BJ (cell line): ENCODE measurements at regions not wholly inside any gene's neighbourhood (a gene's known extent, or its start where the extent isn't known, plus 50 kb on each side); places are given as distances from the start of the nearest gene placed in this dataset.

ENCODE experiments used
- CTCF ChIA-PET: fragments of 350-600 bp; formaldehyde crosslinking; extraction: SDS; loops from one replicate; lab custom pipeline; 2021; ENCODE audit warnings: antibody characterized with exemption, inconsistent platforms; lab: Yijun Ruan, JAX
- POLR2A ChIA-PET: fragments of 300-600 bp; sonication (Branson Sonifier 250); formaldehyde crosslinking; extraction: SDS; loops from one replicate; lab custom pipeline; 2021; ENCODE audit warnings: antibody characterized with exemption; lab: Charles Lee
- DNase-seq: peaks from one replicate; pipeline ENCODE4 v3.0.0-alpha.2; 2011; ENCODE audit warnings: low read depth
- H3K27me3 ChIP-seq: 2 replicates; pipeline ENCODE4 v1.6.0; 2011; ENCODE audit warnings: low read length; ENCODE audit not compliant: control insufficient read depth, insufficient read depth
- H3K36me3 ChIP-seq: 2 replicates; pipeline ENCODE4 v1.5.1; 2011; ENCODE audit warnings: low read length; ENCODE audit not compliant: control insufficient read depth, insufficient read depth
- H3K4me3 ChIP-seq: 2 replicates; pipeline ENCODE4 v1.5.1; 2011; ENCODE audit warnings: low read depth, mild to moderate bottlenecking, control low read depth, low read length
- CTCF ChIP-seq: IDR thresholded peaks from 2 replicates; pipeline ENCODE4 v1.5.1; 2011; ENCODE audit warnings: low read depth, mild to moderate bottlenecking, control low read depth, inconsistent platforms, low read length, moderate library complexity; ENCODE audit not compliant: insufficient read depth

GRCh38 chr5:81899123-81899522 is 72.7 kb upstream of the ATG10 start:
- Histone ChIP-seq H3K36me3 (no peaks in the 10 kb centered on the region), H3K4me3 (no peak overlapping the region), H3K27me3 (no peaks in the 10 kb centered on the region)
- DNase-seq = no peak
- CTCF ChIA-PET = no interaction called here
- POLR2A ChIA-PET = no interaction called here
- TF ChIP-seq CTCF = no peak

- POLR2A ChIA-PET = no interaction called here
- H3K27me3 ChIP-seq = no peaks in the 10 kb centered on the region
- H3K4me3 ChIP-seq = no peak overlapping the region
- no peaks in the 10 kb centered on the region for H3K36me3 ChIP-seq
- TF ChIP-seq CTCF = no peak
- DNase-seq = no peak
- CTCF ChIA-PET = no interaction called here
These were observed 73.4 kb upstream of the ATG10 start for GRCh38 chr5:81898403-81898802.

- DNase-seq = no peak
- TF ChIP-seq CTCF = no peak
- H3K4me3 ChIP-seq = no peak overlapping the region
- H3K36me3 ChIP-seq = no peaks in the 10 kb centered on the region
- POLR2A ChIA-PET = no interaction called here
- CTCF ChIA-PET = no interaction called here
- H3K27me3 ChIP-seq = no peaks in the 10 kb centered on the region
These were observed 75.1 kb upstream of the ATG10 start for GRCh38 chr5:81896764-81897163.

GRCh38 chr5:81895307-81895706 is 76.5 kb upstream of the ATG10 start:
- ChIA-PET POLR2A (no interaction called here), CTCF (interaction anchor here (0.9 kb wide), 1 partner anchor 16 kb away, joined by 4 read pairs; no protein-coding TSS in a partner anchor)
- H3K27me3 ChIP-seq = no peaks in the 10 kb centered on the region
- DNase-seq = no peak
- no peak for TF ChIP-seq CTCF
- H3K4me3 ChIP-seq = no peak overlapping the region
- H3K36me3 ChIP-seq = no peaks in the 10 kb centered on the region

- ChIA-PET CTCF (interaction anchor here (1.4 kb wide), 1 partner anchor 11 kb away, joined by 3 read pairs; no protein-coding TSS in a partner anchor), POLR2A (no interaction called here)
- Histone ChIP-seq H3K4me3 (no peak overlapping the region), H3K27me3 (no peaks in the 10 kb centered on the region), H3K36me3 (no peaks in the 10 kb centered on the region)
- no peak for TF ChIP-seq CTCF
- DNase-seq = no peak
These were observed 77.9 kb upstream of the ATG10 start for GRCh38 chr5:81893961-81894360.
